ENCODE measurements at regions not wholly inside any gene's neighbourhood (a gene's known extent, or its start where the extent isn't known, plus 50 kb on each side); places are given as distances from the start of the nearest gene placed in this dataset.
"Not testable (repeated sequence)": the region's sequence is repeated elsewhere in the genome, so short reads cannot be mapped to it uniquely, and the experiment has no call there.

GRCh38 chr4:169342906-169343564 lies 72.3 kb upstream of the SH3RF1 start:
- peak; percentile 3 for DNase-seq

- DNase-seq = no peak
Measured at GRCh38 chr4:169342159-169342860, 71.6 kb upstream of the SH3RF1 start.

- DNase-seq = no peak
Measured at GRCh38 chr4:169341490-169341889, 70.7 kb upstream of the SH3RF1 start.

GRCh38 chr4:169340834-169341233 lies 70.1 kb upstream of the SH3RF1 start:
- DNase-seq = no peak

- no peak for DNase-seq
Measured at GRCh38 chr4:169338241-169338640, 67.5 kb upstream of the SH3RF1 start.

GRCh38 chr4:169337510-169337909 lies 66.8 kb upstream of the SH3RF1 start:
- peak; percentile 77 for DNase-seq

- DNase-seq = peak; percentile 12
Measured at GRCh38 chr4:169335331-169335730, 64.6 kb upstream of the SH3RF1 start.

GRCh38 chr4:169334335-169334734 lies 63.6 kb upstream of the SH3RF1 start:
- DNase-seq = no peak

GRCh38 chr4:169333265-169333664 lies 62.5 kb upstream of the SH3RF1 start:
- DNase-seq = no peak

- DNase-seq = no peak
Measured at GRCh38 chr4:169332583-169332982, 61.8 kb upstream of the SH3RF1 start.

- DNase-seq = no peak
Measured at GRCh38 chr4:169330811-169331210, 60.1 kb upstream of the SH3RF1 start.

GRCh38 chr4:169330095-169330494 lies 59.3 kb upstream of the SH3RF1 start:
- DNase-seq = no peak

GRCh38 chr4:169327951-169328350 lies 57.2 kb upstream of the SH3RF1 start:
- DNase-seq = no peak

- not testable (repeated sequence) for DNase-seq
Measured at GRCh38 chr4:169323925-169324324, 53.2 kb upstream of the SH3RF1 start.

- DNase-seq = not testable (repeated sequence)
Measured at GRCh38 chr4:169322833-169323232, 52.1 kb upstream of the SH3RF1 start.

Data from NCI-H226 (cell line).